Osteoblast (primary cell): ENCODE measurements at regions not wholly inside any gene's neighbourhood (a gene's known extent, or its start where the extent isn't known, plus 50 kb on each side); places are given as distances from the start of the nearest gene placed in this dataset.

Experiments
- DNase-seq: peaks from one replicate; pipeline ENCODE4 v3.0.0; 2011; ENCODE audit warnings: low spot score, mixed read lengths; ENCODE audit not compliant: insufficient read length; ENCODE audit errors: missing footprints
- H2AFZ ChIP-seq: 2 replicates; pipeline ENCODE4 v1.6.0; 2011; ENCODE audit warnings: mild to moderate bottlenecking, low read length
- H3K27ac ChIP-seq: 2 replicates; pipeline ENCODE4 v1.5.1; 2011; ENCODE audit warnings: mild to moderate bottlenecking, low read depth, low read length, moderate library complexity
- H3K27me3 ChIP-seq: 2 replicates; pipeline ENCODE4 v1.6.0; 2012; ENCODE audit warnings: mild to moderate bottlenecking, control low read depth, inconsistent platforms, low read length, moderate library complexity; ENCODE audit not compliant: insufficient read depth
- H3K36me3 ChIP-seq: 2 replicates; pipeline ENCODE4 v1.5.1; 2011; ENCODE audit warnings: mild to moderate bottlenecking, low read length, control low read depth, moderate library complexity; ENCODE audit not compliant: insufficient read depth
- H3K4me1 ChIP-seq: 2 replicates; pipeline ENCODE4 v1.5.1; 2011; ENCODE audit warnings: mild to moderate bottlenecking, low read length, control low read depth, moderate library complexity; ENCODE audit not compliant: insufficient read depth
- H3K4me2 ChIP-seq: 2 replicates; pipeline ENCODE4 v1.6.0; 2011; ENCODE audit warnings: mild to moderate bottlenecking, low read length; ENCODE audit not compliant: insufficient read depth
- H3K4me3 ChIP-seq: fragments of 200-600 bp; sonication (generic); 3 replicates; pipeline ENCODE4 v1.5.1; 2012; ENCODE audit warnings: mild to moderate bottlenecking, low read length, inconsistent platforms; ENCODE audit not compliant: insufficient read depth
- H3K79me2 ChIP-seq: 2 replicates; pipeline ENCODE4 v1.6.0; 2012; ENCODE audit warnings: mild to moderate bottlenecking, low read length, control low read depth, inconsistent platforms; ENCODE audit not compliant: insufficient read depth
- H3K9me3 ChIP-seq: 2 replicates; pipeline ENCODE4 v1.5.1; 2011; ENCODE audit warnings: low read depth, low read length, control low read depth
- H4K20me1 ChIP-seq: 2 replicates; pipeline ENCODE4 v1.6.0; 2012; ENCODE audit warnings: mild to moderate bottlenecking, low read length, control low read depth; ENCODE audit not compliant: insufficient read depth
- CTCF ChIP-seq: IDR thresholded peaks from 2 replicates; pipeline ENCODE4 v1.5.1; 2011; ENCODE audit warnings: mild to moderate bottlenecking, low read depth, low read length, moderate library complexity; ENCODE audit errors: extremely low read depth

- no peak for DNase-seq
- H3K4me1 ChIP-seq: peaks cover 16% of the 10 kb centered on the region
- H3K79me2 ChIP-seq: no peaks in the 10 kb centered on the region
- H3K36me3 ChIP-seq: no peaks in the 10 kb centered on the region
- H3K4me3 ChIP-seq: no peak overlapping the region
- no peak overlapping the region for H3K27ac ChIP-seq
- H4K20me1 ChIP-seq: no peaks in the 10 kb centered on the region
- TF ChIP-seq CTCF: no peak
- H3K4me2 ChIP-seq: no peak overlapping the region
- H3K27me3 ChIP-seq: no peaks in the 10 kb centered on the region
- H3K9me3 ChIP-seq: no peaks in the 10 kb centered on the region
- H2AFZ ChIP-seq: no peak overlapping the region
These were observed 275.5 kb upstream of the SGK1 start for GRCh38 chr6:134593442-134593841.

- DNase-seq: no peak
- no peaks in the 10 kb centered on the region for H3K36me3 ChIP-seq
- TF ChIP-seq CTCF: no peak
- H3K4me2 ChIP-seq: no peak overlapping the region
- H3K27me3 ChIP-seq: no peaks in the 10 kb centered on the region
- no peaks in the 10 kb centered on the region for H3K79me2 ChIP-seq
- no peak overlapping the region for H3K27ac ChIP-seq
- H2AFZ ChIP-seq: no peak overlapping the region
- no peaks in the 10 kb centered on the region for H3K9me3 ChIP-seq
- H3K4me3 ChIP-seq: no peak overlapping the region
- no peaks in the 10 kb centered on the region for H4K20me1 ChIP-seq
- peaks cover 17% of the 10 kb centered on the region for H3K4me1 ChIP-seq
These were observed 275.1 kb upstream of the SGK1 start for GRCh38 chr6:134593024-134593423.

GRCh38 chr6:134590449-134590848 is 272.5 kb upstream of the SGK1 start:
- Histone ChIP-seq H2AFZ (no peak overlapping the region), H3K27me3 (no peaks in the 10 kb centered on the region)
- peak; percentile 62 for DNase-seq

GRCh38 chr6:134590004-134590403 is 272.1 kb upstream of the SGK1 start:
- Histone ChIP-seq H3K27ac (peak overlapping the region; percentile 100), H3K4me2 (peak overlapping the region; percentile 44), H3K36me3 (no peaks in the 10 kb centered on the region)

More at GRCh38 chr6:134590449-134590848, 272.5 kb upstream of the SGK1 start:
- peak overlapping the region; percentile 100 for H3K27ac ChIP-seq
- TF ChIP-seq CTCF: peak; percentile 32
- H3K4me1 ChIP-seq: peaks cover 17% of the 10 kb centered on the region
- H3K79me2 ChIP-seq: no peaks in the 10 kb centered on the region
- no peaks in the 10 kb centered on the region for H4K20me1 ChIP-seq
- no peak overlapping the region for H3K4me2 ChIP-seq
- no peak overlapping the region for H3K4me3 ChIP-seq
- no peaks in the 10 kb centered on the region for H3K36me3 ChIP-seq
- H3K9me3 ChIP-seq: no peaks in the 10 kb centered on the region

More at GRCh38 chr6:134590004-134590403, 272.1 kb upstream of the SGK1 start:
- Histone ChIP-seq H3K9me3 (no peaks in the 10 kb centered on the region), H3K4me3 (no peak overlapping the region), H4K20me1 (no peaks in the 10 kb centered on the region), H3K4me1 (peaks cover 17% of the 10 kb centered on the region), H2AFZ (no peak overlapping the region), H3K27me3 (no peaks in the 10 kb centered on the region), H3K79me2 (no peaks in the 10 kb centered on the region)
- TF ChIP-seq CTCF: no peak
- no peak for DNase-seq
